ENCODE measurements at regions not wholly inside any gene's neighbourhood (a gene's known extent, or its start where the extent isn't known, plus 50 kb on each side); places are given as distances from the start of the nearest gene placed in this dataset.

- Histone ChIP-seq H3K4me3 (ENCODE audit: low read length) (no peak overlapping the region), H3K4me1 (ENCODE audit: control insufficient read depth, insufficient read depth, low read length) (no peaks in the 10 kb centered on the region), H3K9me3 (ENCODE audit: control insufficient read depth, insufficient read depth, low read length) (no peaks in the 10 kb centered on the region), H3K36me3 (ENCODE audit: control insufficient read depth, insufficient read depth, low read length) (no peaks in the 10 kb centered on the region), H3K27ac (ENCODE audit: low read length) (no peak overlapping the region), H3K27me3 (ENCODE audit: control insufficient read depth, insufficient read depth, low read length) (no peaks in the 10 kb centered on the region)
- H3K9me3 Mint-ChIP-seq: peaks cover 4 to 11% of the 10 kb centered on the region in 2 donors
- DNase-seq: no peak
- H3K27ac Mint-ChIP-seq: no peak overlapping the region
- no peaks in the 10 kb centered on the region for H3K27me3 Mint-ChIP-seq (ENCODE audit: low read depth in 2 of 2)
- 71% methylated on average over 1 of the region's 2 CpGs for WGBS (ENCODE audit: insufficient coverage)
- TF ChIP-seq, protein P1, sequence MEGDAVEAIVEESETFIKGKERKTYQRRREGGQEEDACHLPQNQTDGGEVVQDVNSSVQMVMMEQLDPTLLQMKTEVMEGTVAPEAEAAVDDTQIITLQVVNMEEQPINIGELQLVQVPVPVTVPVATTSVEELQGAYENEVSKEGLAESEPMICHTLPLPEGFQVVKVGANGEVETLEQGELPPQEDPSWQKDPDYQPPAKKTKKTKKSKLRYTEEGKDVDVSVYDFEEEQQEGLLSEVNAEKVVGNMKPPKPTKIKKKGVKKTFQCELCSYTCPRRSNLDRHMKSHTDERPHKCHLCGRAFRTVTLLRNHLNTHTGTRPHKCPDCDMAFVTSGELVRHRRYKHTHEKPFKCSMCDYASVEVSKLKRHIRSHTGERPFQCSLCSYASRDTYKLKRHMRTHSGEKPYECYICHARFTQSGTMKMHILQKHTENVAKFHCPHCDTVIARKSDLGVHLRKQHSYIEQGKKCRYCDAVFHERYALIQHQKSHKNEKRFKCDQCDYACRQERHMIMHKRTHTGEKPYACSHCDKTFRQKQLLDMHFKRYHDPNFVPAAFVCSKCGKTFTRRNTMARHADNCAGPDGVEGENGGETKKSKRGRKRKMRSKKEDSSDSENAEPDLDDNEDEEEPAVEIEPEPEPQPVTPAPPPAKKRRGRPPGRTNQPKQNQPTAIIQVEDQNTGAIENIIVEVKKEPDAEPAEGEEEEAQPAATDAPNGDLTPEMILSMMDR (IDR thresholded peaks at IDR 0.05): no peak
- no peak for ATAC-seq
- no peaks in the 10 kb centered on the region for H3K36me3 Mint-ChIP-seq
- intact Hi-C loops (cut with micrococcal nuclease): no loop called here
- H3K4me1 Mint-ChIP-seq: no peaks in the 10 kb centered on the region
- H3K4me3 Mint-ChIP-seq: no peak overlapping the region
These were observed 1190.5 kb upstream of the LRRTM3 start for GRCh38 chr10:65735382-65735781.

GRCh38 chr10:65742906-65743305 lies 1182.9 kb upstream of the LRRTM3 start:
- H3K4me1 ChIP-seq (ENCODE audit: control insufficient read depth, insufficient read depth, low read length): no peaks in the 10 kb centered on the region
- ATAC-seq (no peak), DNase-seq (no peak)
- no peaks in the 10 kb centered on the region for H3K36me3 ChIP-seq (ENCODE audit: control insufficient read depth, insufficient read depth, low read length)
- Mint-ChIP-seq H3K4me1 (no peaks in the 10 kb centered on the region), H3K9me3 (peaks cover 10 to 16% of the 10 kb centered on the region in 2 donors), H3K27ac (no peak overlapping the region), H3K36me3 (no peaks in the 10 kb centered on the region), H3K4me3 (no peak overlapping the region), H3K27me3 (ENCODE audit: low read depth in 2 of 2) (no peaks in the 10 kb centered on the region)
- H3K4me3 ChIP-seq (ENCODE audit: low read length): no peak overlapping the region
- peaks cover 5% of the 10 kb centered on the region for H3K9me3 ChIP-seq (ENCODE audit: control insufficient read depth, insufficient read depth, low read length)
- H3K27ac ChIP-seq (ENCODE audit: low read length): no peak overlapping the region
- TF ChIP-seq, protein P1 (IDR thresholded peaks at IDR 0.05): no peak
- H3K27me3 ChIP-seq (ENCODE audit: control insufficient read depth, insufficient read depth, low read length): no peaks in the 10 kb centered on the region
- WGBS (ENCODE audit: insufficient coverage): 65% methylated on average over 1 of the region's 1 CpG
- intact Hi-C loops (cut with micrococcal nuclease): no loop called here

DNA sequence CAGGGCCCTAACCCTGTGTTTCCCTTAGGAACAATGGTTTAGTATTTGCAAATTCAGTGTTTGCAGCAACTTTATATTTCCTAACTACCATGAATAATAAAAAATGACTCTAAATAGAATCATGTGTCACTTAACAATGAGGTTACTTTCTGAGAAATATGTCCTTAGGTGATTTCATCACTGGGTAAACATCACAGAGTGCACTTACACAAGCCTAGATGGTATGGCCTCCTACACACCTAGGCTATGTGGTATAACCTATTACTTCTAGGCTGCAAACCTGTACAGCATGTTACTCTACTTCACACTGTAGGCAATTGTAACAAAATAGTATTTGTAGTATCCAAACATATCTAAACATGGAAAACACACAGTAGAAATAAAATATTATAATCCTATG lies 1174.6 kb upstream of the LRRTM3 start:
- no peak for DNase-seq
- H3K4me1 ChIP-seq (ENCODE audit: control insufficient read depth, insufficient read depth, low read length): no peaks in the 10 kb centered on the region

DNA sequence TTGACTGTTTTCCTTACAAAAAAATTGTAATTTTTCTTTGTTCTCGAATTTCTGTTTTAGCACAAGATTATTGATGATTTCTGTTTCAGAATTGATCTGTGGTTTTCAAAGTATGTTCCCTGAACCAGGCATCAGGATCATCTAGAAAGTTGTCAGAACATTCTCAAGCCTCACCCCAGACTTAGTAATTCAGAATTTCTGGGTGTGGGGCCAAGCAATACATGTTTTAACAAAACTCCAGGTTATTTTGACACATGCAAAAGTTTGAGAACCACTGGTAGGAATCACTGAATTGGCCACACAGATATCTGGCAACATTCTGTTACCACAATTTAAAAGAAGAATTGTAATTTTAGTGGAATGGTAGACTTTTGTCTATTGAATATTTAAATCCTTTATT lies 1173.9 kb upstream of the LRRTM3 start:
- Histone ChIP-seq H3K9me3 (ENCODE audit: control insufficient read depth, insufficient read depth, low read length) (peaks cover 3% of the 10 kb centered on the region), H3K4me1 (ENCODE audit: control insufficient read depth, insufficient read depth, low read length) (no peaks in the 10 kb centered on the region), H3K4me3 (ENCODE audit: low read length) (no peak overlapping the region), H3K27ac (ENCODE audit: low read length) (no peak overlapping the region), H3K36me3 (ENCODE audit: control insufficient read depth, insufficient read depth, low read length) (no peaks in the 10 kb centered on the region), H3K27me3 (ENCODE audit: control insufficient read depth, insufficient read depth, low read length) (no peaks in the 10 kb centered on the region)
- intact Hi-C loops (cut with micrococcal nuclease): no loop called here
- no peaks in the 10 kb centered on the region for H3K4me1 Mint-ChIP-seq
- no peak overlapping the region for H3K27ac Mint-ChIP-seq
- no peak for DNase-seq
- no peak for ATAC-seq
- WGBS (ENCODE audit: insufficient coverage): no CpG with 5 or more reads among the region's 1 CpG
- H3K4me3 Mint-ChIP-seq: no peak overlapping the region
- TF ChIP-seq, protein P1 (IDR thresholded peaks at IDR 0.05): no peak
- no peaks in the 10 kb centered on the region for H3K27me3 Mint-ChIP-seq (ENCODE audit: low read depth in 2 of 2)
- peaks cover 15% of the 10 kb centered on the region for H3K36me3 Mint-ChIP-seq
- H3K9me3 Mint-ChIP-seq: peaks cover 10 to 12% of the 10 kb centered on the region in 2 donors

More for the DNA sequence above, 1174.6 kb upstream of the LRRTM3 start:
- no peak for ATAC-seq
- Histone ChIP-seq H3K36me3 (ENCODE audit: control insufficient read depth, insufficient read depth, low read length) (no peaks in the 10 kb centered on the region), H3K27me3 (ENCODE audit: control insufficient read depth, insufficient read depth, low read length) (no peaks in the 10 kb centered on the region), H3K27ac (ENCODE audit: low read length) (no peak overlapping the region), H3K4me3 (ENCODE audit: low read length) (no peak overlapping the region), H3K9me3 (ENCODE audit: control insufficient read depth, insufficient read depth, low read length) (peaks cover 5% of the 10 kb centered on the region)
- Mint-ChIP-seq H3K27ac (no peak overlapping the region), H3K9me3 (peaks cover 10 to 12% of the 10 kb centered on the region in 2 donors), H3K4me3 (no peak overlapping the region), H3K4me1 (no peaks in the 10 kb centered on the region), H3K36me3 (peaks cover 15% of the 10 kb centered on the region), H3K27me3 (ENCODE audit: low read depth in 2 of 2) (no peaks in the 10 kb centered on the region)
- intact Hi-C loops (cut with micrococcal nuclease): no loop called here
- TF ChIP-seq, protein P1 (IDR thresholded peaks at IDR 0.05): no peak

Measured in natural killer cell (primary cell).